Lung microvascular endothelial cell (primary cell): ENCODE measurements at regions not wholly inside any gene's neighbourhood (a gene's known extent, or its start where the extent isn't known, plus 50 kb on each side); places are given as distances from the start of the nearest gene placed in this dataset.

ENCODE experiments used
- DNase-seq, 2 donors: peaks; one replicate each; pipeline versions ENCODE4 v3.0.0 to v3.0.0-alpha.2; 2010; ENCODE audit warnings: low read depth in 2 of 2

- DNase-seq: no peak
These were observed 311.3 kb downstream of the TNS1 start for GRCh38 chr2:217691516-217691915.

- no peak for DNase-seq
These were observed 313.7 kb downstream of the TNS1 start for GRCh38 chr2:217689053-217689452.

- DNase-seq: no peak
These were observed 314.3 kb downstream of the TNS1 start for GRCh38 chr2:217688494-217688893.

- no peak for DNase-seq
These were observed 315.0 kb downstream of the TNS1 start for GRCh38 chr2:217687771-217688170.

- peak in 1 of 2 donors; percentile 21 for DNase-seq
These were observed 317.6 kb downstream of the TNS1 start for GRCh38 chr2:217685255-217685605.

GRCh38 chr2:217684431-217685254, 318.2 kb downstream of the TNS1 start:
- no peak for DNase-seq

GRCh38 chr2:217683106-217683870, 319.5 kb downstream of the TNS1 start:
- no peak for DNase-seq

GRCh38 chr2:217681791-217682190, 321.0 kb downstream of the TNS1 start:
- no peak for DNase-seq

- no peak for DNase-seq
These were observed 322.4 kb downstream of the TNS1 start for GRCh38 chr2:217680381-217680780.

GRCh38 chr2:217673627-217674026, 329.2 kb downstream of the TNS1 start:
- no peak for DNase-seq

- DNase-seq: no peak
These were observed 330.3 kb downstream of the TNS1 start for GRCh38 chr2:217672472-217672871.

- no peak for DNase-seq
These were observed 330.9 kb downstream of the TNS1 start for GRCh38 chr2:217671871-217672270.

GRCh38 chr2:217671075-217671474, 331.7 kb downstream of the TNS1 start:
- no peak for DNase-seq

GRCh38 chr2:217669831-217670230, 333.0 kb downstream of the TNS1 start:
- no peak for DNase-seq

GRCh38 chr2:217667512-217667911, 335.3 kb downstream of the TNS1 start:
- no peak for DNase-seq

- no peak for DNase-seq
These were observed 335.8 kb downstream of the TNS1 start for GRCh38 chr2:217667035-217667434.

GRCh38 chr2:217666338-217666737, 336.5 kb downstream of the TNS1 start:
- no peak for DNase-seq

GRCh38 chr2:217664761-217665160, 338.0 kb downstream of the TNS1 start:
- no peak for DNase-seq

- no peak for DNase-seq
These were observed 339.7 kb downstream of the TNS1 start for GRCh38 chr2:217662984-217663602.

- DNase-seq: no peak
These were observed 341.4 kb downstream of the TNS1 start for GRCh38 chr2:217661378-217661777.

- DNase-seq: no peak
These were observed 342.4 kb downstream of the TNS1 start for GRCh38 chr2:217660423-217660822.

GRCh38 chr2:217658806-217659205, 344.0 kb downstream of the TNS1 start:
- no peak for DNase-seq

GRCh38 chr2:217657252-217657651, 345.5 kb downstream of the TNS1 start:
- no peak for DNase-seq
